ENCODE measurements at regions not wholly inside any gene's neighbourhood (a gene's known extent, or its start where the extent isn't known, plus 50 kb on each side); places are given as distances from the start of the nearest gene placed in this dataset.

GRCh38 chr2:190783513-190784263, 96.9 kb upstream of the GLS start:
- DNase-seq (ENCODE audit: low read depth, low spot score), result no peak

- DNase-seq (ENCODE audit: low read depth, low spot score), result no peak
Measured at GRCh38 chr2:190785334-190785733, 95.3 kb upstream of the GLS start.

GRCh38 chr2:190786404-190787166, 94.0 kb upstream of the GLS start:
- no peak for DNase-seq (ENCODE audit: low read depth, low spot score)

- no peak for DNase-seq (ENCODE audit: low read depth, low spot score)
Measured at GRCh38 chr2:190787743-190788235, 92.8 kb upstream of the GLS start.

GRCh38 chr2:190789074-190790004, 91.3 kb upstream of the GLS start:
- no peak for DNase-seq (ENCODE audit: low read depth, low spot score)

- peak; percentile 88 for DNase-seq (ENCODE audit: low read depth, low spot score)
Measured at GRCh38 chr2:190791347-190791975, 89.2 kb upstream of the GLS start.

- no peak for DNase-seq (ENCODE audit: low read depth, low spot score)
Measured at GRCh38 chr2:190791976-190792575, 88.5 kb upstream of the GLS start.

GRCh38 chr2:190792956-190793888, 87.4 kb upstream of the GLS start:
- DNase-seq (ENCODE audit: low read depth, low spot score), result peak; percentile 32

GRCh38 chr2:190794377-190794776, 86.2 kb upstream of the GLS start:
- DNase-seq (ENCODE audit: low read depth, low spot score), result no peak

- no peak for DNase-seq (ENCODE audit: low read depth, low spot score)
Measured at GRCh38 chr2:190794790-190795189, 85.8 kb upstream of the GLS start.

GRCh38 chr2:190795686-190796085, 84.9 kb upstream of the GLS start:
- no peak for DNase-seq (ENCODE audit: low read depth, low spot score)

- no peak for DNase-seq (ENCODE audit: low read depth, low spot score)
Measured at GRCh38 chr2:190799999-190800398, 80.6 kb upstream of the GLS start.

GRCh38 chr2:190800528-190800927, 80.1 kb upstream of the GLS start:
- DNase-seq (ENCODE audit: low read depth, low spot score), result no peak

- no peak for DNase-seq (ENCODE audit: low read depth, low spot score)
Measured at GRCh38 chr2:190802129-190802528, 78.5 kb upstream of the GLS start.

GRCh38 chr2:190802626-190803209, 77.9 kb upstream of the GLS start:
- no peak for DNase-seq (ENCODE audit: low read depth, low spot score)

- peak; percentile 35 for DNase-seq (ENCODE audit: low read depth, low spot score)
Measured at GRCh38 chr2:190804182-190804795, 76.3 kb upstream of the GLS start.

- no peak for DNase-seq (ENCODE audit: low read depth, low spot score)
Measured at GRCh38 chr2:190805126-190805525, 75.5 kb upstream of the GLS start.

- no peak for DNase-seq (ENCODE audit: low read depth, low spot score)
Measured at GRCh38 chr2:190805843-190806242, 74.8 kb upstream of the GLS start.

GRCh38 chr2:190807886-190808285, 72.7 kb upstream of the GLS start:
- no peak for DNase-seq (ENCODE audit: low read depth, low spot score)

Measured in astrocyte of the hippocampus (primary cell).